Neural cell (in vitro differentiated cells): ENCODE measurements at regions not wholly inside any gene's neighbourhood (a gene's known extent, or its start where the extent isn't known, plus 50 kb on each side); places are given as distances from the start of the nearest gene placed in this dataset.

ENCODE experiments used
- H2AFZ ChIP-seq: fragments of 200-600, 300-800 bp; sonication (generic), shearing (Covaris generic); 2 replicates; pipeline ENCODE4 v1.6.0; 2014; ENCODE audit warnings: low read depth, mild to moderate bottlenecking, antibody characterized with exemption, low read length, moderate library complexity
- H3F3A ChIP-seq: fragments of 200-600 bp; shearing (Covaris generic); 2 replicates; pipeline ENCODE4 v1.6.1; 2016; ENCODE audit warnings: mild to moderate bottlenecking, moderate library complexity, mixed read lengths, antibody characterized with exemption, low read length; ENCODE audit not compliant: insufficient read depth, poor library complexity, severe bottlenecking
- H3K27ac ChIP-seq: fragments of 200-600, 300-800 bp; sonication (generic), shearing (Covaris generic); 2 replicates; pipeline ENCODE4 v1.5.1; 2014; ENCODE audit warnings: mild to moderate bottlenecking, low read length, moderate library complexity
- H3K27me3 ChIP-seq: fragments of 300-800, 200-600 bp; sonication (generic), shearing (Covaris generic); 2 replicates; pipeline ENCODE4 v1.6.0; 2014; ENCODE audit warnings: mild to moderate bottlenecking, low read depth, low read length, moderate library complexity; ENCODE audit not compliant: insufficient read depth
- H3K36me3 ChIP-seq: fragments of 300-800, 200-600 bp; sonication (generic), shearing (Covaris generic); 2 replicates; pipeline ENCODE4 v1.5.1; 2014; ENCODE audit warnings: mild to moderate bottlenecking, antibody characterized with exemption, low read length, moderate library complexity; ENCODE audit not compliant: insufficient read depth
- H3K4me2 ChIP-seq: fragments of 300-800, 200-600 bp; sonication (generic), shearing (Covaris generic); 2 replicates; pipeline ENCODE4 v1.6.0; 2014; ENCODE audit warnings: mild to moderate bottlenecking, low read length
- H3K4me3 ChIP-seq: fragments of 300-800, 200-600 bp; sonication (generic), shearing (Covaris generic); 2 replicates; pipeline ENCODE4 v1.5.1; 2014; ENCODE audit warnings: mild to moderate bottlenecking, low read length, moderate library complexity
- H3K79me2 ChIP-seq: fragments of 200-600 bp; shearing (Covaris generic); replicated peaks from 2 replicates; pipeline ENCODE4 v1.6.0; 2014; ENCODE audit warnings: mild to moderate bottlenecking, low read length, moderate library complexity; ENCODE audit not compliant: insufficient read depth
- H3K9ac ChIP-seq: fragments of 300-800, 200-600 bp; sonication (generic), shearing (Covaris generic); 2 replicates; pipeline ENCODE4 v1.6.1; 2016; ENCODE audit warnings: mild to moderate bottlenecking, low read length, mixed read lengths
- H3K9me2 ChIP-seq: fragments of 200-600 bp; shearing (Covaris generic); 2 replicates; pipeline ENCODE4 v1.6.1; 2016; ENCODE audit warnings: mild to moderate bottlenecking, low read length, mixed read lengths; ENCODE audit not compliant: insufficient read depth
- H3K9me3 ChIP-seq: fragments of 200-600, 300-800 bp; sonication (generic), shearing (Covaris generic); 2 replicates; pipeline ENCODE4 v1.6.1; 2016; ENCODE audit warnings: mild to moderate bottlenecking, mixed run types, low read length, moderate library complexity, mixed read lengths
- H4K20me1 ChIP-seq: fragments of 200-600 bp; shearing (Covaris generic); 2 replicates; pipeline ENCODE4 v1.6.1; 2016; ENCODE audit warnings: mild to moderate bottlenecking, mixed run types; ENCODE audit not compliant: insufficient read depth
- CTCF ChIP-seq: fragments of 450-650 bp; IDR thresholded peaks from 2 replicates; pipeline ENCODE4 v1.5.1; 2014; ENCODE audit warnings: antibody characterized with exemption, mild to moderate bottlenecking, moderate library complexity; ENCODE audit not compliant: poor library complexity, severe bottlenecking
- EP300 ChIP-seq: fragments of 450-650 bp; conservative IDR thresholded peaks from 2 replicates; pipeline ENCODE4 v1.6.1; 2014; ENCODE audit warnings: antibody characterized with exemption, mild to moderate bottlenecking, moderate library complexity; ENCODE audit not compliant: poor library complexity, severe bottlenecking
- EZH2 ChIP-seq: fragments of 200-600, 300-800 bp; shearing (Covaris generic), sonication (generic); IDR thresholded peaks from 2 replicates; pipeline ENCODE4 v1.6.1; 2014; ENCODE audit warnings: antibody characterized with exemption, low read length, borderline replicate concordance, mild to moderate bottlenecking; ENCODE audit not compliant: insufficient read depth, poor library complexity, severe bottlenecking
- MXI1 ChIP-seq: fragments of 450-650 bp; conservative IDR thresholded peaks from 2 replicates; pipeline ENCODE4 v1.6.1; 2014; ENCODE audit warnings: antibody characterized with exemption, mild to moderate bottlenecking; ENCODE audit not compliant: poor library complexity, severe bottlenecking
- POLR2AphosphoS5 ChIP-seq: IDR thresholded peaks from 2 replicates; pipeline ENCODE4 v1.6.1; 2012
- RAD21 ChIP-seq: fragments of 450-650 bp; conservative IDR thresholded peaks from 2 replicates; pipeline ENCODE4 v1.6.1; 2014; ENCODE audit warnings: antibody characterized with exemption, mild to moderate bottlenecking, moderate library complexity
- REST ChIP-seq: IDR thresholded peaks from 2 replicates; pipeline ENCODE4 v1.6.1; 2012; ENCODE audit warnings: borderline replicate concordance
- SMC3 ChIP-seq: fragments of 450-650 bp; conservative IDR thresholded peaks from 2 replicates; pipeline ENCODE4 v1.6.1; 2014; ENCODE audit warnings: antibody characterized with exemption, mild to moderate bottlenecking, moderate library complexity; ENCODE audit not compliant: poor library complexity
- TAF1 ChIP-seq: IDR thresholded peaks from 2 replicates; pipeline ENCODE4 v1.6.1; 2012; ENCODE audit warnings: low read depth

- H3K27ac ChIP-seq: no peak overlapping the region
- TF ChIP-seq TAF1 (no peak), REST (no peak), CTCF (no peak), POLR2AphosphoS5 (no peak), MXI1 (no peak), EZH2 (no peak), EP300 (no peak), RAD21 (no peak), SMC3 (no peak)
- no peaks in the 10 kb centered on the region for H4K20me1 ChIP-seq
- no peaks in the 10 kb centered on the region for H3F3A ChIP-seq
- no peak overlapping the region for H3K4me2 ChIP-seq
- no peaks in the 10 kb centered on the region for H3K79me2 ChIP-seq
- no peak overlapping the region for H2AFZ ChIP-seq
- H3K9me2 ChIP-seq: no peaks in the 10 kb centered on the region
- H3K36me3 ChIP-seq: no peaks in the 10 kb centered on the region
- H3K4me3 ChIP-seq: no peak overlapping the region
- H3K9me3 ChIP-seq: no peaks in the 10 kb centered on the region
- no peak overlapping the region for H3K9ac ChIP-seq
- H3K27me3 ChIP-seq: no peaks in the 10 kb centered on the region
Measured at GRCh38 chr7:131076032-131076431, 251.6 kb upstream of the MKLN1 start.

GRCh38 chr7:131076711-131077181 is 250.9 kb upstream of the MKLN1 start:
- no peak overlapping the region for H3K27ac ChIP-seq
- H4K20me1 ChIP-seq: no peaks in the 10 kb centered on the region
- H3K4me3 ChIP-seq: no peak overlapping the region
- no peaks in the 10 kb centered on the region for H3K27me3 ChIP-seq
- H3K9me2 ChIP-seq: no peaks in the 10 kb centered on the region
- H3K9ac ChIP-seq: no peak overlapping the region
- no peaks in the 10 kb centered on the region for H3F3A ChIP-seq
- no peak overlapping the region for H2AFZ ChIP-seq
- H3K9me3 ChIP-seq: no peaks in the 10 kb centered on the region
- TF ChIP-seq EZH2 (no peak), MXI1 (no peak), CTCF (no peak), RAD21 (no peak), EP300 (no peak), REST (no peak), POLR2AphosphoS5 (no peak), TAF1 (no peak), SMC3 (no peak)
- H3K79me2 ChIP-seq: no peaks in the 10 kb centered on the region
- H3K4me2 ChIP-seq: no peak overlapping the region
- H3K36me3 ChIP-seq: no peaks in the 10 kb centered on the region
